Natural killer cell (primary cell): ENCODE measurements at regions not wholly inside any gene's neighbourhood (a gene's known extent, or its start where the extent isn't known, plus 50 kb on each side); places are given as distances from the start of the nearest gene placed in this dataset.
"Not testable (repeated sequence)": the region's sequence is repeated elsewhere in the genome, so short reads cannot be mapped to it uniquely, and the experiment has no call there.

Experiments used
- ATAC-seq, 3 donors: fragments of 150-1000 bp in 2 of 3; fragments of 200-7000 bp in 1 of 3; cut with Tn5 transposase; 1 replicate in 1 of 3; 2 replicates in 2 of 3; pipeline ENCODE4 v1.10.0; 2021; ENCODE audit warnings: mild to moderate bottlenecking in 2 of 3, moderate library complexity in 2 of 3
- DNase-seq, 2 donors: peaks; one replicate each; pipeline versions ENCODE4 v3.0.0 to v3.0.0-alpha.2; 2013 to 2021; ENCODE audit warnings: mixed read lengths in 1 of 2
- H3K27ac ChIP-seq: one replicate; pipeline ENCODE4 v1.5.1; 2013; ENCODE audit warnings: mild to moderate bottlenecking, low read length
- H3K27me3 ChIP-seq: one replicate; pipeline ENCODE4 v1.6.1; 2013; ENCODE audit warnings: low read length; ENCODE audit not compliant: control insufficient read depth, insufficient read depth
- H3K36me3 ChIP-seq: one replicate; pipeline ENCODE4 v1.6.1; 2013; ENCODE audit warnings: low read length; ENCODE audit not compliant: control insufficient read depth, insufficient read depth
- H3K4me1 ChIP-seq: one replicate; pipeline ENCODE4 v1.6.1; 2013; ENCODE audit warnings: low read length; ENCODE audit not compliant: control insufficient read depth, insufficient read depth
- H3K4me3 ChIP-seq: one replicate; pipeline ENCODE4 v1.5.1; 2013; ENCODE audit warnings: low read length
- H3K9me3 ChIP-seq: one replicate; pipeline ENCODE4 v1.6.1; 2013; ENCODE audit warnings: low read length; ENCODE audit not compliant: control insufficient read depth, insufficient read depth
- H3K27ac Mint-ChIP-seq, 2 donors: one replicate each; pipeline ENCODE4 v1.8.0; 2022; ENCODE audit warnings: mild to moderate bottlenecking in 2 of 2, mixed read lengths in 2 of 2, moderate library complexity in 1 of 2
- H3K27me3 Mint-ChIP-seq, 2 donors: one replicate each; pipeline ENCODE4 v1.8.0; 2022; ENCODE audit warnings: low read depth in 2 of 2, mixed read lengths in 2 of 2
- H3K36me3 Mint-ChIP-seq: one replicate; pipeline ENCODE4 v1.8.0; 2022; ENCODE audit warnings: mixed read lengths
- H3K4me1 Mint-ChIP-seq, 2 donors: one replicate each; pipeline ENCODE4 v1.8.0; 2022; ENCODE audit warnings: mixed read lengths in 2 of 2
- H3K4me3 Mint-ChIP-seq: one replicate; pipeline ENCODE4 v1.8.0; 2022; ENCODE audit warnings: mild to moderate bottlenecking, moderate library complexity, mixed read lengths
- H3K9me3 Mint-ChIP-seq, 2 donors: one replicate each; pipeline ENCODE4 v1.8.0; 2022; ENCODE audit warnings: mixed read lengths in 2 of 2
- WGBS: methylation state at CpG from one replicate; pipeline ENCODE4 v1.1.7; 2013; ENCODE audit warnings: missing lambda C conversion rate; ENCODE audit not compliant: insufficient coverage; 5-methylcytosine and 5-hydroxymethylcytosine counted together
- intact Hi-C: fragments of 100-400 bp; cut with micrococcal nuclease; formaldehyde crosslinking; loops from one replicate; pipeline ENCODE4 v1.14.2; 2022
- TF ChIP-seq, protein P1 (sequence below): fragments of 200-600 bp; IDR thresholded peaks from one replicate; pipeline ENCODE4 v1.8.0; 2022; ENCODE audit warnings: antibody characterized with exemption

DNA sequence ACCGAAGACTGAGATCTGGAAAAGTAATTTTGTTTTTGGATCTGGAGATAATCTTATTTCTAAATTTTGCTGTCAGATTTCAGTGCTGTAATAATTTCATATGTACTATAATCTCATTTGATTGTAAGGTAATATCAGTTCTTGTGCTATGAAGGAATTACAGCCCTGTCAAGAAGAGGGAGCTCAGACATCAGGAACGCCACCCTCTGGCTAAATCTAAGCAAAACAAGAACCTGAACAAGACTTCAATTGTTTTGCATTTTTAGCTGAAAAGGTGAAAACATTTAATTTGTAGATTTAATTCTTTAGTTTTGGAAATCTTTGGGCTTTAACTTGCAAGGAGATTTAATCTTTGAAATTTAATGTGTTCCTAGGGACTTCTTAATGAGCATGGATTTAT is 525.4 kb upstream of the HS3ST1 start:
- Histone ChIP-seq H3K4me3 (no peak overlapping the region), H3K36me3 (no peaks in the 10 kb centered on the region), H3K27me3 (no peaks in the 10 kb centered on the region), H3K27ac (no peak overlapping the region), H3K9me3 (no peaks in the 10 kb centered on the region), H3K4me1 (no peaks in the 10 kb centered on the region)
- Mint-ChIP-seq H3K27ac (no peak overlapping the region), H3K36me3 (no peaks in the 10 kb centered on the region), H3K27me3 (no peaks in the 10 kb centered on the region), H3K9me3 (peaks cover 2 to 3% of the 10 kb centered on the region in 2 donors), H3K4me3 (no peak overlapping the region), H3K4me1 (no peaks in the 10 kb centered on the region)
- intact Hi-C loops = no loop called here
- TF ChIP-seq, protein P1, sequence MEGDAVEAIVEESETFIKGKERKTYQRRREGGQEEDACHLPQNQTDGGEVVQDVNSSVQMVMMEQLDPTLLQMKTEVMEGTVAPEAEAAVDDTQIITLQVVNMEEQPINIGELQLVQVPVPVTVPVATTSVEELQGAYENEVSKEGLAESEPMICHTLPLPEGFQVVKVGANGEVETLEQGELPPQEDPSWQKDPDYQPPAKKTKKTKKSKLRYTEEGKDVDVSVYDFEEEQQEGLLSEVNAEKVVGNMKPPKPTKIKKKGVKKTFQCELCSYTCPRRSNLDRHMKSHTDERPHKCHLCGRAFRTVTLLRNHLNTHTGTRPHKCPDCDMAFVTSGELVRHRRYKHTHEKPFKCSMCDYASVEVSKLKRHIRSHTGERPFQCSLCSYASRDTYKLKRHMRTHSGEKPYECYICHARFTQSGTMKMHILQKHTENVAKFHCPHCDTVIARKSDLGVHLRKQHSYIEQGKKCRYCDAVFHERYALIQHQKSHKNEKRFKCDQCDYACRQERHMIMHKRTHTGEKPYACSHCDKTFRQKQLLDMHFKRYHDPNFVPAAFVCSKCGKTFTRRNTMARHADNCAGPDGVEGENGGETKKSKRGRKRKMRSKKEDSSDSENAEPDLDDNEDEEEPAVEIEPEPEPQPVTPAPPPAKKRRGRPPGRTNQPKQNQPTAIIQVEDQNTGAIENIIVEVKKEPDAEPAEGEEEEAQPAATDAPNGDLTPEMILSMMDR = no peak
- DNase-seq (no peak), ATAC-seq (no peak)
- WGBS = 80% methylated on average over 1 of the region's 2 CpGs

DNA sequence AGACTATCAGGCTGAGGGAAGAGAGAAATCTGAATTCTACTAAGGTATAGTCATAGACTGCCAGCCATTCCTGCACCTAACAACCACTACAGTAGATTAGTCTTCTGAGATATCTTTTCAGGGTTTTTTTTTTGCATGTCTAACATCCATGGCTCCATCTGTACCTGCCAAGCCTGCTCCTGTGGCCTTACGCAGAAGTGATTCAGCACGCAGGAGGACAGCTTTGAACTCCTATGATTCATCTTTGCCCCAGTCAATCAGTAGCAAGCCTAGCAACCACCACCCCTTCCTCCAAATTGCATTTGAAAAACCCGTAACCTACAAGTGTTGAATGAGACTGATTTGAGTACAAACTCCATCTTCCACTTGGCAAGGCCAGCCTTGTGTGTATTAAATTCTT is 520.7 kb upstream of the HS3ST1 start:
- Mint-ChIP-seq H3K9me3 (peaks cover 7 to 9% of the 10 kb centered on the region in 2 donors), H3K4me3 (no peak overlapping the region), H3K4me1 (no peaks in the 10 kb centered on the region), H3K27me3 (no peaks in the 10 kb centered on the region), H3K36me3 (no peaks in the 10 kb centered on the region), H3K27ac (no peak overlapping the region)
- Histone ChIP-seq H3K9me3 (no peaks in the 10 kb centered on the region), H3K4me3 (no peak overlapping the region), H3K27ac (no peak overlapping the region), H3K4me1 (no peaks in the 10 kb centered on the region), H3K27me3 (no peaks in the 10 kb centered on the region), H3K36me3 (no peaks in the 10 kb centered on the region)
- ATAC-seq (no peak), DNase-seq (no peak)
- TF ChIP-seq, protein P1 = no peak
- 94% methylated on average over 3 of the region's 3 CpGs for WGBS
- intact Hi-C loops = no loop called here

DNA sequence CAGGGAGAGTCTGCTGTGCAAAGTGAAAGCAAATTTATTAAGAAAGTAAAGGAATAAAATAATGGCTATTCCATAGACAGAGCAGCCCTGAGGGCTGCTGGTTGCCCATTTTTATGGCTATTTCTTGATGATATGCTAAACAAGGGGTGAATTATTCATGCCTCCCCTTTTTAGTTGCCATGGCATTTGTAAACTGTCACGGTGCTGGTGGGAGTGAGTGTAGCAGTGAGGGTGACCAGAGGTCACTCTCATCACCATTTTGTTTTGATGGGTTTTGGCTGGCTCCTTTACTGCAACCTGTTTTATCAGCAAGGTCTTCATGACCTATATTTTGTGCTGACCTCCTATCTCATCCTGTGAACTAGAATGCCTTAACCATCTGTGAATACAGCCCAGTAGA is 518.9 kb upstream of the HS3ST1 start:
- H3K4me3 ChIP-seq, intact Hi-C loops, H3K36me3 ChIP-seq, H3K4me1 ChIP-seq, H3K27ac Mint-ChIP-seq, ATAC-seq, H3K27ac ChIP-seq, DNase-seq, H3K4me1 Mint-ChIP-seq, H3K36me3 Mint-ChIP-seq, H3K27me3 Mint-ChIP-seq, H3K4me3 Mint-ChIP-seq, H3K27me3 ChIP-seq, H3K9me3 ChIP-seq, H3K9me3 Mint-ChIP-seq: not testable (repeated sequence)
- WGBS = 100% methylated on average over 1 of the region's 1 CpG

DNA sequence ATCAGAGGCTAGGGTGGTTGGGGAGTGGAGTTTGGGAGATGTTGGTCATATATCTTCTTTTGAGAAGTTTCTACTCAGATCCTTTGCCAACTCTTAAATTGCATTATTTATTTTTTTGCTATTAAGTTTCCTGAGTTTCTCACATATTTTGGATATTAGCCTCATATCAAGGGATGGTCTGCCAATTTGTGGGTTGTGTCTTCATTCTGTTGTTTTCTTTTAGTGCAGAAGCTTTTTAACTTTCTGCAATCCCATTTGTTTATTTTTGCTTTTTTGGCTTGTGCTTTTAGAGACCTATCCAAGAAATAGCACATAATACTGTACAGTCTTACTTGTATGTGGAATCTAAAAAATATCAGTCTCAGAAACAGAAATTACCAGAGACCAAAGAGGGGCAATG is 509.2 kb upstream of the HS3ST1 start:
- no peaks in the 10 kb centered on the region for H3K4me1 Mint-ChIP-seq
- H3K27me3 Mint-ChIP-seq = no peaks in the 10 kb centered on the region
- no peak for DNase-seq
- H3K9me3 Mint-ChIP-seq = peaks cover 2 to 6% of the 10 kb centered on the region in 2 donors
- no peak overlapping the region for H3K27ac ChIP-seq
- no peaks in the 10 kb centered on the region for H3K4me1 ChIP-seq
- H3K36me3 ChIP-seq = no peaks in the 10 kb centered on the region
- TF ChIP-seq, protein P1 = no peak
- no peak overlapping the region for H3K4me3 Mint-ChIP-seq
- no peaks in the 10 kb centered on the region for H3K9me3 ChIP-seq
- H3K27ac Mint-ChIP-seq = no peak overlapping the region
- no peaks in the 10 kb centered on the region for H3K36me3 Mint-ChIP-seq
- intact Hi-C loops = no loop called here
- no peak for ATAC-seq
- no peak overlapping the region for H3K4me3 ChIP-seq
- no peaks in the 10 kb centered on the region for H3K27me3 ChIP-seq
